Endodermal cell (in vitro differentiated cells): ENCODE measurements at regions not wholly inside any gene's neighbourhood (a gene's known extent, or its start where the extent isn't known, plus 50 kb on each side); places are given as distances from the start of the nearest gene placed in this dataset.
A peak's percentile ranks its signal among the peaks of the same experiment; 100 is the strongest.

ENCODE experiments used
- DNase-seq: peaks from one replicate; pipeline ENCODE4 v3.0.0-alpha.2; 2017
- H3K27ac ChIP-seq: 2 replicates; pipeline ENCODE4 v1.5.1; 2013; ENCODE audit warnings: mild to moderate bottlenecking, low read depth, low read length, moderate library complexity
- H3K27me3 ChIP-seq: 2 replicates; pipeline ENCODE4 v1.6.1; 2013; ENCODE audit warnings: mild to moderate bottlenecking, low read length, moderate library complexity; ENCODE audit not compliant: insufficient read depth, control insufficient read depth, poor library complexity, severe bottlenecking
- H3K36me3 ChIP-seq: 2 replicates; pipeline ENCODE4 v1.7.0; 2013; ENCODE audit warnings: mild to moderate bottlenecking, low read length, moderate library complexity; ENCODE audit not compliant: control insufficient read depth, insufficient read depth
- H3K4me1 ChIP-seq: one replicate; pipeline ENCODE4 v1.7.0; 2013; ENCODE audit warnings: low read length; ENCODE audit not compliant: control insufficient read depth, insufficient read depth
- H3K4me3 ChIP-seq: 2 replicates; pipeline ENCODE4 v1.5.1; 2013; ENCODE audit warnings: mild to moderate bottlenecking, low read length, moderate library complexity
- H3K9ac ChIP-seq: 2 replicates; pipeline ENCODE4 v1.6.1; 2013; ENCODE audit warnings: mild to moderate bottlenecking, low read length, moderate library complexity; ENCODE audit not compliant: poor library complexity, severe bottlenecking; ENCODE audit errors: extremely low read depth
- H3K9me3 ChIP-seq: 2 replicates; pipeline ENCODE4 v1.6.1; 2013; ENCODE audit warnings: mild to moderate bottlenecking, low read length, moderate library complexity; ENCODE audit not compliant: control insufficient read depth
- H3K27ac Mint-ChIP-seq: 2 replicates; pipeline ENCODE4 v1.8.0; 2020; ENCODE audit warnings: mixed read lengths
- H3K27me3 Mint-ChIP-seq: 2 replicates; pipeline ENCODE4 v1.8.0; 2021; ENCODE audit warnings: mild to moderate bottlenecking, mixed read lengths; ENCODE audit not compliant: insufficient read depth
- H3K36me3 Mint-ChIP-seq: 2 replicates; pipeline ENCODE4 v1.8.0; 2020; ENCODE audit warnings: low read depth, mixed read lengths
- H3K4me1 Mint-ChIP-seq: 2 replicates; pipeline ENCODE4 v1.8.0; 2020; ENCODE audit warnings: mixed read lengths
- H3K4me3 Mint-ChIP-seq: 2 replicates; pipeline ENCODE4 v1.8.0; 2020; ENCODE audit warnings: mild to moderate bottlenecking, moderate library complexity, mixed read lengths
- H3K9me3 Mint-ChIP-seq: 2 replicates; pipeline ENCODE4 v1.8.0; 2020; ENCODE audit warnings: mild to moderate bottlenecking, mixed read lengths
- CTCF ChIP-seq: fragments of 200-600 bp; sonication (generic); conservative IDR thresholded peaks from 2 replicates; pipeline ENCODE4 v1.5.0; 2021; ENCODE audit warnings: antibody characterized with exemption, mild to moderate bottlenecking
- WGBS, 2 experiments: methylation state at CpG; one replicate each; pipeline versions ENCODE4 v1.1.5 to v1.1.7; 2013; ENCODE audit warnings: missing lambda C conversion rate in 2 of 2, mixed read lengths in 1 of 2; ENCODE audit not compliant: insufficient coverage in 1 of 2, insufficient read length in 1 of 2; 5-methylcytosine and 5-hydroxymethylcytosine counted together

GRCh38 chr2:66343259-66343658 is 91.7 kb upstream of the MEIS1 start:
- peaks cover 21% of the 10 kb centered on the region for H3K27me3 Mint-ChIP-seq
- no peak overlapping the region for H3K4me3 Mint-ChIP-seq
- 89 to 90% methylated on average over 1 of the region's 1 CpG for WGBS, 2 experiments
- Histone ChIP-seq H3K9me3 (peaks cover 19% of the 10 kb centered on the region), H3K4me1 (no peaks in the 10 kb centered on the region), H3K4me3 (no peak overlapping the region), H3K36me3 (no peaks in the 10 kb centered on the region), H3K27me3 (no peaks in the 10 kb centered on the region), H3K9ac (no peak overlapping the region), H3K27ac (no peak overlapping the region)
- H3K9me3 Mint-ChIP-seq, result peaks cover 37% of the 10 kb centered on the region
- no peaks in the 10 kb centered on the region for H3K36me3 Mint-ChIP-seq
- H3K4me1 Mint-ChIP-seq, result peaks cover 16% of the 10 kb centered on the region
- DNase-seq, result no peak
- TF ChIP-seq CTCF, result no peak
- H3K27ac Mint-ChIP-seq, result no peak overlapping the region

- peaks cover 6% of the 10 kb centered on the region for H3K4me1 Mint-ChIP-seq
- H3K36me3 Mint-ChIP-seq, result no peaks in the 10 kb centered on the region
- H3K27me3 ChIP-seq, result no peaks in the 10 kb centered on the region
- no peak overlapping the region for H3K4me3 ChIP-seq
- no peak overlapping the region for H3K4me3 Mint-ChIP-seq
- H3K27me3 Mint-ChIP-seq, result peaks cover 22% of the 10 kb centered on the region
- no peaks in the 10 kb centered on the region for H3K4me1 ChIP-seq
- no peak overlapping the region for H3K27ac ChIP-seq
- 94 to 98% methylated on average over 4 to 5 of the region's 5 CpGs for WGBS, 2 experiments
- DNase-seq, result no peak
- H3K9me3 Mint-ChIP-seq, result peaks cover 20% of the 10 kb centered on the region
- no peak overlapping the region for H3K9ac ChIP-seq
- H3K27ac Mint-ChIP-seq, result no peak overlapping the region
- TF ChIP-seq CTCF, result no peak
- H3K9me3 ChIP-seq, result peaks cover 17% of the 10 kb centered on the region
- no peaks in the 10 kb centered on the region for H3K36me3 ChIP-seq
Measured at GRCh38 chr2:66340521-66340920, 94.4 kb upstream of the MEIS1 start.

- Histone ChIP-seq H3K36me3 (no peaks in the 10 kb centered on the region), H3K9ac (no peak overlapping the region), H3K4me3 (no peak overlapping the region), H3K27ac (peak overlapping the region; percentile 17), H3K9me3 (no peaks in the 10 kb centered on the region), H3K4me1 (no peaks in the 10 kb centered on the region), H3K27me3 (no peaks in the 10 kb centered on the region)
- 87 to 93% methylated on average over 6 to 10 of the region's 10 CpGs for WGBS, 2 experiments
- Mint-ChIP-seq H3K4me3 (no peak overlapping the region), H3K27me3 (peaks cover 2% of the 10 kb centered on the region), H3K36me3 (no peaks in the 10 kb centered on the region), H3K27ac (no peak overlapping the region), H3K9me3 (no peaks in the 10 kb centered on the region), H3K4me1 (peaks cover 2% of the 10 kb centered on the region)
- DNase-seq, result peak; percentile 62
- TF ChIP-seq CTCF, result no peak
Measured at GRCh38 chr2:66334237-66335029, 100.5 kb upstream of the MEIS1 start.
